DND-41 (cell line): ENCODE measurements at regions not wholly inside any gene's neighbourhood (a gene's known extent, or its start where the extent isn't known, plus 50 kb on each side); places are given as distances from the start of the nearest gene placed in this dataset.

ENCODE experiments used
- CTCF ChIP-seq: IDR thresholded peaks from 2 replicates; pipeline ENCODE4 v1.5.1; 2012; ENCODE audit warnings: borderline replicate concordance, low read length, moderate library complexity, mild to moderate bottlenecking; ENCODE audit not compliant: poor library complexity, severe bottlenecking; ENCODE audit errors: extremely low read depth
- EZH2 ChIP-seq: IDR thresholded peaks from 3 replicates; pipeline ENCODE4 v1.6.1; 2012; ENCODE audit warnings: borderline replicate concordance, low read depth, mild to moderate bottlenecking, moderate library complexity, low read length, inconsistent platforms; ENCODE audit not compliant: severe bottlenecking

GRCh38 chrX:25667681-25668080 lies 470.5 kb upstream of the MAGEB18 start:
- TF ChIP-seq CTCF (no peak), EZH2 (no peak)
